DOHH2 (cell line): ENCODE measurements at regions not wholly inside any gene's neighbourhood (a gene's known extent, or its start where the extent isn't known, plus 50 kb on each side); places are given as distances from the start of the nearest gene placed in this dataset.

Experiments used
- H3F3A ChIP-seq: fragments of 200-600 bp; sonication (generic), shearing (Covaris generic); 2 replicates; pipeline ENCODE4 v1.6.0; 2016; ENCODE audit warnings: antibody characterized with exemption, mild to moderate bottlenecking; ENCODE audit not compliant: control insufficient read depth, insufficient read depth
- H3K27ac ChIP-seq: fragments of 200-600 bp; sonication (generic); 2 replicates; pipeline ENCODE4 v1.5.1; 2014; ENCODE audit warnings: low read depth, mild to moderate bottlenecking, low read length, moderate library complexity
- H3K27me3 ChIP-seq: fragments of 200-600 bp; sonication (generic); 2 replicates; pipeline ENCODE4 v1.6.1; 2014; ENCODE audit warnings: mild to moderate bottlenecking, low read length, mixed read lengths; ENCODE audit not compliant: control insufficient read depth
- H3K36me3 ChIP-seq: fragments of 200-600 bp; sonication (generic); 2 replicates; pipeline ENCODE4 v1.6.1; 2014; ENCODE audit warnings: mild to moderate bottlenecking, low read length, moderate library complexity, mixed read lengths; ENCODE audit not compliant: control insufficient read depth
- H3K4me1 ChIP-seq: fragments of 200-600 bp; sonication (generic); 2 replicates; pipeline ENCODE4 v1.6.1; 2014; ENCODE audit warnings: mild to moderate bottlenecking, low read length, mixed read lengths; ENCODE audit not compliant: control insufficient read depth
- H3K4me2 ChIP-seq: fragments of 200-600 bp; sonication (generic); 2 replicates; pipeline ENCODE4 v1.6.0; 2014; ENCODE audit warnings: mild to moderate bottlenecking, low read length, moderate library complexity
- H3K4me3 ChIP-seq: fragments of 200-600 bp; sonication (generic); 2 replicates; pipeline ENCODE4 v1.5.1; 2014; ENCODE audit warnings: mild to moderate bottlenecking, low read length, mixed read lengths
- H3K79me2 ChIP-seq: fragments of 200-600 bp; sonication (generic); 2 replicates; pipeline ENCODE4 v1.6.1; 2014; ENCODE audit warnings: mild to moderate bottlenecking, low read length, mixed read lengths; ENCODE audit not compliant: control insufficient read depth
- H3K9me2 ChIP-seq: fragments of 200-600 bp; sonication (generic); replicated peaks from 2 replicates; pipeline ENCODE4 v1.6.1; 2014; ENCODE audit warnings: mild to moderate bottlenecking, low read length, mixed read lengths; ENCODE audit not compliant: control insufficient read depth
- H3K9me3 ChIP-seq: fragments of 200-600 bp; sonication (generic); 2 replicates; pipeline ENCODE4 v1.6.1; 2014; ENCODE audit warnings: antibody characterized with exemption, low read length, mixed read lengths; ENCODE audit not compliant: control insufficient read depth, insufficient read depth
- H4K20me1 ChIP-seq: fragments of 200-600 bp; sonication (generic); 2 replicates; pipeline ENCODE4 v1.6.0; 2014; ENCODE audit warnings: low read depth, mild to moderate bottlenecking, antibody characterized with exemption, low read length, moderate library complexity; ENCODE audit not compliant: control insufficient read depth, insufficient read depth
- CTCF ChIP-seq: fragments of 200-600 bp; sonication (generic); IDR thresholded peaks from one replicate; pipeline ENCODE4 v1.5.1; 2014; ENCODE audit warnings: antibody characterized with exemption, mild to moderate bottlenecking, low read depth, low read length; ENCODE audit not compliant: poor library complexity, severe bottlenecking
- EZH2phosphoT487 ChIP-seq: fragments of 200-600 bp; sonication (generic); IDR thresholded peaks from 2 replicates; pipeline ENCODE4 v1.6.1; 2017; ENCODE audit warnings: borderline replicate concordance, mild to moderate bottlenecking, antibody characterized with exemption, low read length, moderate library complexity, mixed read lengths

- Histone ChIP-seq H3K9me2 (no peaks in the 10 kb centered on the region; the same call in 1 of the 2 replicates), H3K4me3 (no peak overlapping the region), H3K4me2 (no peak overlapping the region), H3K27me3 (no peaks in the 10 kb centered on the region), H3K27ac (no peak overlapping the region), H4K20me1 (no peaks in the 10 kb centered on the region), H3K9me3 (0 out of 2 replicates have a peak, but pooled peaks cover 2% of the 10 kb centered on the region), H3K79me2 (no peaks in the 10 kb centered on the region), H3K36me3 (no peaks in the 10 kb centered on the region), H3F3A (no peaks in the 10 kb centered on the region), H3K4me1 (no peaks in the 10 kb centered on the region)
- TF ChIP-seq CTCF: no peak
- no peak for TF ChIP-seq EZH2phosphoT487
Observed at GRCh38 chr12:42924482-42924881, 334.9 kb upstream of the PRICKLE1 start.

- Histone ChIP-seq H3K9me2 (no peaks in the 10 kb centered on the region; the same call in 1 of the 2 replicates), H3K27ac (no peak overlapping the region), H3K9me3 (0 out of 2 replicates have a peak, but pooled peaks cover 2% of the 10 kb centered on the region), H3K36me3 (no peaks in the 10 kb centered on the region), H4K20me1 (no peaks in the 10 kb centered on the region), H3K79me2 (no peaks in the 10 kb centered on the region), H3K4me3 (no peak overlapping the region), H3F3A (no peaks in the 10 kb centered on the region), H3K4me2 (no peak overlapping the region), H3K4me1 (no peaks in the 10 kb centered on the region), H3K27me3 (no peaks in the 10 kb centered on the region)
- TF ChIP-seq EZH2phosphoT487: no peak
- no peak for TF ChIP-seq CTCF
Observed at GRCh38 chr12:42923583-42923982, 334.0 kb upstream of the PRICKLE1 start.

- no peak overlapping the region for H3K27ac ChIP-seq
- no peaks in the 10 kb centered on the region for H4K20me1 ChIP-seq
- H3K9me3 ChIP-seq: 0 out of 2 replicates have a peak, but pooled peaks cover 2% of the 10 kb centered on the region
- H3K9me2 ChIP-seq: no peaks in the 10 kb centered on the region; the same call in 1 of the 2 replicates
- no peaks in the 10 kb centered on the region for H3K4me1 ChIP-seq
- H3F3A ChIP-seq: no peaks in the 10 kb centered on the region
- no peaks in the 10 kb centered on the region for H3K79me2 ChIP-seq
- no peak overlapping the region for H3K4me3 ChIP-seq
- no peaks in the 10 kb centered on the region for H3K36me3 ChIP-seq
- TF ChIP-seq CTCF: no peak
- no peak for TF ChIP-seq EZH2phosphoT487
- no peak overlapping the region for H3K4me2 ChIP-seq
- H3K27me3 ChIP-seq: no peaks in the 10 kb centered on the region
Observed at GRCh38 chr12:42923156-42923555, 333.6 kb upstream of the PRICKLE1 start.
